ENCODE measurements at regions not wholly inside any gene's neighbourhood (a gene's known extent, or its start where the extent isn't known, plus 50 kb on each side); places are given as distances from the start of the nearest gene placed in this dataset.

- Mint-ChIP-seq H3K4me3 (no peak overlapping the region), H3K4me1 (peaks cover 3% of the 10 kb centered on the region), H3K27ac (no peak overlapping the region), H3K27me3 (peaks cover 17% of the 10 kb centered on the region), H3K36me3 (ENCODE audit: low read depth) (peaks cover 2% of the 10 kb centered on the region)
- no peaks in the 10 kb centered on the region for H3K9me3 ChIP-seq (ENCODE audit: control insufficient read depth, low read length, poor library complexity, severe bottlenecking)
- ATAC-seq (no peak), DNase-seq (no peak)
Measured at GRCh38 chr7:156168434-156168833, 356.2 kb upstream of the SHH start.

- Mint-ChIP-seq H3K36me3 (ENCODE audit: low read depth) (no peaks in the 10 kb centered on the region), H3K27me3 (peaks cover 14% of the 10 kb centered on the region), H3K4me3 (no peak overlapping the region), H3K4me1 (no peaks in the 10 kb centered on the region), H3K27ac (no peak overlapping the region)
- DNase-seq (no peak), ATAC-seq (no peak)
- no peaks in the 10 kb centered on the region for H3K9me3 ChIP-seq (ENCODE audit: control insufficient read depth, low read length, poor library complexity, severe bottlenecking)
Measured at GRCh38 chr7:156167987-156168386, 355.7 kb upstream of the SHH start.

GRCh38 chr7:156167417-156167807 lies 355.1 kb upstream of the SHH start:
- no peak overlapping the region for H3K27ac Mint-ChIP-seq
- no peak overlapping the region for H3K4me3 Mint-ChIP-seq
- H3K4me1 Mint-ChIP-seq: no peaks in the 10 kb centered on the region
- H3K9me3 ChIP-seq (ENCODE audit: control insufficient read depth, low read length, poor library complexity, severe bottlenecking): no peaks in the 10 kb centered on the region
- DNase-seq (no peak), ATAC-seq (no peak)
- peaks cover 18% of the 10 kb centered on the region for H3K27me3 Mint-ChIP-seq
- H3K36me3 Mint-ChIP-seq (ENCODE audit: low read depth): no peaks in the 10 kb centered on the region

- H3K27me3 Mint-ChIP-seq: peaks cover 21% of the 10 kb centered on the region
- H3K9me3 ChIP-seq (ENCODE audit: control insufficient read depth, low read length, poor library complexity, severe bottlenecking): no peaks in the 10 kb centered on the region
- DNase-seq (no peak), ATAC-seq (no peak)
- H3K4me1 Mint-ChIP-seq: no peaks in the 10 kb centered on the region
- H3K27ac Mint-ChIP-seq: no peak overlapping the region
- no peaks in the 10 kb centered on the region for H3K36me3 Mint-ChIP-seq (ENCODE audit: low read depth)
- no peak overlapping the region for H3K4me3 Mint-ChIP-seq
Measured at GRCh38 chr7:156166692-156167416, 354.6 kb upstream of the SHH start.

GRCh38 chr7:156163747-156164146 lies 351.5 kb upstream of the SHH start:
- DNase-seq: no peak
- Mint-ChIP-seq H3K27me3 (peaks cover 21% of the 10 kb centered on the region), H3K4me1 (no peaks in the 10 kb centered on the region), H3K36me3 (ENCODE audit: low read depth) (no peaks in the 10 kb centered on the region), H3K27ac (no peak overlapping the region), H3K4me3 (no peak overlapping the region)
- ATAC-seq: no peak
- H3K9me3 ChIP-seq (ENCODE audit: control insufficient read depth, low read length, poor library complexity, severe bottlenecking): no peaks in the 10 kb centered on the region

GRCh38 chr7:156162451-156162850 lies 350.2 kb upstream of the SHH start:
- ATAC-seq: no peak
- H3K4me1 Mint-ChIP-seq: no peaks in the 10 kb centered on the region
- no peak overlapping the region for H3K27ac Mint-ChIP-seq

GRCh38 chr7:156160811-156161210 lies 348.5 kb upstream of the SHH start:
- no peak overlapping the region for H3K27ac Mint-ChIP-seq
- no peaks in the 10 kb centered on the region for H3K9me3 ChIP-seq (ENCODE audit: control insufficient read depth, low read length, poor library complexity, severe bottlenecking)
- no peak for ATAC-seq
- H3K27me3 Mint-ChIP-seq: peaks cover 19% of the 10 kb centered on the region
- H3K36me3 Mint-ChIP-seq (ENCODE audit: low read depth): no peaks in the 10 kb centered on the region
- H3K4me1 Mint-ChIP-seq: no peaks in the 10 kb centered on the region
- H3K4me3 Mint-ChIP-seq: no peak overlapping the region
- no peak for DNase-seq

More at GRCh38 chr7:156162451-156162850, 350.2 kb upstream of the SHH start:
- H3K36me3 Mint-ChIP-seq (ENCODE audit: low read depth): no peaks in the 10 kb centered on the region
- no peaks in the 10 kb centered on the region for H3K9me3 ChIP-seq (ENCODE audit: control insufficient read depth, low read length, poor library complexity, severe bottlenecking)
- H3K27me3 Mint-ChIP-seq: peaks cover 25% of the 10 kb centered on the region
- no peak overlapping the region for H3K4me3 Mint-ChIP-seq
- DNase-seq: no peak

- H3K4me3 Mint-ChIP-seq: no peak overlapping the region
- peaks cover 19% of the 10 kb centered on the region for H3K27me3 Mint-ChIP-seq
- H3K27ac Mint-ChIP-seq: no peak overlapping the region
- ATAC-seq: no peak
- no peaks in the 10 kb centered on the region for H3K4me1 Mint-ChIP-seq
- no peaks in the 10 kb centered on the region for H3K36me3 Mint-ChIP-seq (ENCODE audit: low read depth)
- no peak for DNase-seq
- no peaks in the 10 kb centered on the region for H3K9me3 ChIP-seq (ENCODE audit: control insufficient read depth, low read length, poor library complexity, severe bottlenecking)
Measured at GRCh38 chr7:156158693-156159092, 346.4 kb upstream of the SHH start.

- Mint-ChIP-seq H3K36me3 (ENCODE audit: low read depth) (no peaks in the 10 kb centered on the region), H3K27me3 (peaks cover 19% of the 10 kb centered on the region), H3K27ac (no peak overlapping the region), H3K4me3 (no peak overlapping the region), H3K4me1 (no peaks in the 10 kb centered on the region)
- ATAC-seq (no peak), DNase-seq (no peak)
- H3K9me3 ChIP-seq (ENCODE audit: control insufficient read depth, low read length, poor library complexity, severe bottlenecking): no peaks in the 10 kb centered on the region
Measured at GRCh38 chr7:156158213-156158612, 345.9 kb upstream of the SHH start.

- Mint-ChIP-seq H3K36me3 (ENCODE audit: low read depth) (no peaks in the 10 kb centered on the region), H3K27me3 (peaks cover 14% of the 10 kb centered on the region), H3K4me3 (no peak overlapping the region), H3K27ac (no peak overlapping the region), H3K4me1 (no peaks in the 10 kb centered on the region)
- DNase-seq (no peak), ATAC-seq (no peak)
- H3K9me3 ChIP-seq (ENCODE audit: control insufficient read depth, low read length, poor library complexity, severe bottlenecking): no peaks in the 10 kb centered on the region
Measured at GRCh38 chr7:156157409-156158012, 345.2 kb upstream of the SHH start.

GRCh38 chr7:156156734-156157408 lies 344.6 kb upstream of the SHH start:
- Mint-ChIP-seq H3K36me3 (ENCODE audit: low read depth) (no peaks in the 10 kb centered on the region), H3K4me3 (no peak overlapping the region), H3K4me1 (no peaks in the 10 kb centered on the region), H3K27ac (no peak overlapping the region), H3K27me3 (peaks cover 16% of the 10 kb centered on the region)
- ATAC-seq (no peak), DNase-seq (no peak)
- no peaks in the 10 kb centered on the region for H3K9me3 ChIP-seq (ENCODE audit: control insufficient read depth, low read length, poor library complexity, severe bottlenecking)

- DNase-seq (no peak), ATAC-seq (no peak)
- H3K27ac Mint-ChIP-seq: no peak overlapping the region
- H3K4me1 Mint-ChIP-seq: no peaks in the 10 kb centered on the region
- no peaks in the 10 kb centered on the region for H3K36me3 Mint-ChIP-seq (ENCODE audit: low read depth)
- H3K4me3 Mint-ChIP-seq: no peak overlapping the region
- peaks cover 17% of the 10 kb centered on the region for H3K27me3 Mint-ChIP-seq
- no peaks in the 10 kb centered on the region for H3K9me3 ChIP-seq (ENCODE audit: control insufficient read depth, low read length, poor library complexity, severe bottlenecking)
Measured at GRCh38 chr7:156155988-156156733, 343.9 kb upstream of the SHH start.

- ATAC-seq: no peak
- DNase-seq: no peak
- H3K9me3 ChIP-seq (ENCODE audit: control insufficient read depth, low read length, poor library complexity, severe bottlenecking): no peaks in the 10 kb centered on the region
- Mint-ChIP-seq H3K36me3 (ENCODE audit: low read depth) (no peaks in the 10 kb centered on the region), H3K27me3 (peaks cover 25% of the 10 kb centered on the region), H3K4me1 (no peaks in the 10 kb centered on the region), H3K4me3 (no peak overlapping the region), H3K27ac (no peak overlapping the region)
Measured at GRCh38 chr7:156153590-156153989, 341.3 kb upstream of the SHH start.
